ENCODE measurements at regions not wholly inside any gene's neighbourhood (a gene's known extent, or its start where the extent isn't known, plus 50 kb on each side); places are given as distances from the start of the nearest gene placed in this dataset.

DNA sequence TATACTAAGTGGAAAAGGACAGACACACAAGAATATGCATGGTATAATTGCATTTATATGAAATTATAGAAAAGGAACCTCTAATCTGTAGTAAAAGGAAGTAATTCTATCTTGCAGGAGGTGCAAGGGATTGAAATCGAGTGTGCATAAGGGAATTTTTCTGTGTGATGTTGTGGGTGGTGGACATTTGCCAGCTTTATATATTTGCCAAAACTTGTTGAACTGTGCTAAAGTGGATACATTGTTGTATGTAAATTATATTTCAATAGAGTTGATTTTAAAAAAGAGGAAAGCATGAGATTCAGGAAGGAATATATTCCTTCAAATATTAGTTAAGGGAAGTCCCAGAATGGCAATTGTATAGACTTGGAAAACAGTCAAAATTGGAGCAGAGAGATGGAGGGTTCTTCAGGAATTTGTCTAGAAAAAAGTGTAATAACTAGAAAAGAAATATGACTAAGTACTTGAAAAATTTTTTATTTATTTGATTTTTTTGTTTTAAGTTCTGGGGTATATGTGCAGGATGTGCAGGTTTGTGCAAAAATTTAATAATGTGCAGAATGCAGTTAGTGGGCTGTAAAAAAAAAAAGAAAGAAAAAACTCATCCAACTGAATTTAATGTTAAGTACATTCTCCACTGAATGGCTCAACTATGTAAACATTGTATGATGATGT, 96.1 kb downstream of the ARL4A start:
- no peak for DNase-seq (ENCODE audit: low spot score)

DNA sequence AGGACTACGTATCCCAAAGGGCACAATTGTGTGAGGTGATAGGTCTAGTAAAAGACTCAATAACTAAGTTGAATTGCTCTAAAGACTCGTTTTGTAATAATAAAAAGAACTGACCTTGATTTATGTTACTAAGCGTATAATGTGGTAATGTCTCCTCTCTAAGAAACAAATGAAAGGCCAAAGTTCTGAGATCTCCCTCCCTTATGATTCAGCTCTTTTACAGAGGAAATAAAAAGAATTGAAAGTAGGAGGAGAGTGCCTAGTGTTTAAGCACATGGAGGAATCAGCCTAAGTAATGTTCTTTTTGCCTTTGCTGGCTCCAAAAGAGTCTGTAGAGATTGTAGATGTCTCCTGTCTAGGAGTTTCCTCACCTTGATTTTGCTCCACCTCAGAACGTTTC, 98.0 kb downstream of the ARL4A start:
- DNase-seq (ENCODE audit: low spot score), result no peak

DNA sequence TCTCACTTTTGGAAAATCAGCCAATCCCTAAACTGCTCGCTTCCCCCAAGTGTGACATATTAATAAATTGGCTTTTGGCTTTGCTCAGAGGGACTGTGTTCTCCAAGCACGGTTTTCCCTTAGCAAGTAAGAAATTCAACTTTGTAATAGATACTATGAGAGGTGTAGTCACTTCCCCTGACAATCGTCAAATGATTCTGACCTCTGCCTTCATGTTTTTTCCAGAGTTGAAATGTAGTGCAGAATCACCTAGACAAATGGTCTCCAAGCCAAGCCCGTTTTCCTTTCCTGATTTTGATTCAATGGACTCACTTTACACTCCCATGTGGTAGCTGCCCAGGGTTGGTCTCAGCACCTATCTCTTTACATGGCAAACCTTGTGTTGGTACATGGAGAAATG, 99.1 kb downstream of the ARL4A start:
- no peak for DNase-seq (ENCODE audit: low spot score)

DNA sequence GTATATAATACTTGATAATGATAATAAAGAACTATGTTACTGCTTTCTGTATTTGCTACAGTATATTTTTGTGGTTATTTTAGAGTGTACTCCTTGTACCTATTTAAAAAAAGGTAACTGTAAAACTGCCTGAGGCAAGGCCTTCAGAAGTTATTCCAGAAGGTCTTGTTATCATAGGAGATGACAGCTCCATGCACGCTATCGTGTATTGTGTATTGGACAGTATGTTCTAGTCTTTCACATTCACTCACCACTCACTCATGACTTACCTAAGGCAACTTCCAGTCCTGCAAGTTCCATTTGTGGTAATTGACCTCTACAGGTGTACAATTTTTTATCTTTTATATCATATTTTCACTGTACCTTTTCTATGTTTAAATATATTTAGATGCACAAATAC, 100.7 kb downstream of the ARL4A start:
- DNase-seq (ENCODE audit: low spot score), result no peak

DNA sequence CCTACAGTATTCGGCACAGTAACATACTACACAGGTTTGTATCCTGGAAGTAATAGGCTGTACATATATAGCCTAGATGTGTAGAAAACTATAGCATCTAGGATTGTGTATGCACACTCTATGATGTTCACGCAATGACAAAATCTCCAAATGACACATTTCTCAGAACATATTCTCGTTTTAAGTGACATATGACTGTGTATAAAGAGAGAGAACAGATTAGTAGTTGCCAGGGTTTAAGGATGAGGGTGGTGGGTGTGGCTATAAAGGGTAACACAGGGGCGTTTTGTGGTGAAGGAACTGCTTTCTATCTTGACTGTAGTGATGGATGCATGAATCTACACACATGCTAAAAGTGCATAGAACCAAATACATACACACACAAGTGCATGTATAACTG, 101.2 kb downstream of the ARL4A start:
- no peak for DNase-seq (ENCODE audit: low spot score)

DNA sequence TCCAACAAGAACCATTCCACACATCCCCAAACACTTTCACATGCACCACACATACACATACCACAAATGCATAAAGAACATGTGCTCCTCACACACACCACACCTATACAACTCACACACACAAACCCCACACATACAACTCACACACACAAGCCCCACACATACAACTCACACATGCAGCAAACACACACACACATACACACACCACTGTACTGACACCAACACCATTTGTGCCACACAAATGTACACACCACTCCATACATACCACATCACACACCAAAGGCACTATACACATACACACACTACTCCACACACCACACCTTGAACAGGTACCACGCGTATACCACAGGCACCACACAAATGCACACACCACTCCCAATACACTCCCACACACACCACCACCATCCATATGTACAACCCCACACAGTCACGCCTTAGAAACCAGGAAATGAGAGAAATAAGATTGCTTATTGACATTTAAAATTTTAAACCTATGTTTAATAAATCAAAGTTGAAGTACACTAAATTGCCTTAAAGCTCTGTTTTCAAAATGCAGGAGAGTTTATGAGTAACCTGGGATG, 107.4 kb downstream of the ARL4A start:
- no peak for DNase-seq (ENCODE audit: low spot score)

DNA sequence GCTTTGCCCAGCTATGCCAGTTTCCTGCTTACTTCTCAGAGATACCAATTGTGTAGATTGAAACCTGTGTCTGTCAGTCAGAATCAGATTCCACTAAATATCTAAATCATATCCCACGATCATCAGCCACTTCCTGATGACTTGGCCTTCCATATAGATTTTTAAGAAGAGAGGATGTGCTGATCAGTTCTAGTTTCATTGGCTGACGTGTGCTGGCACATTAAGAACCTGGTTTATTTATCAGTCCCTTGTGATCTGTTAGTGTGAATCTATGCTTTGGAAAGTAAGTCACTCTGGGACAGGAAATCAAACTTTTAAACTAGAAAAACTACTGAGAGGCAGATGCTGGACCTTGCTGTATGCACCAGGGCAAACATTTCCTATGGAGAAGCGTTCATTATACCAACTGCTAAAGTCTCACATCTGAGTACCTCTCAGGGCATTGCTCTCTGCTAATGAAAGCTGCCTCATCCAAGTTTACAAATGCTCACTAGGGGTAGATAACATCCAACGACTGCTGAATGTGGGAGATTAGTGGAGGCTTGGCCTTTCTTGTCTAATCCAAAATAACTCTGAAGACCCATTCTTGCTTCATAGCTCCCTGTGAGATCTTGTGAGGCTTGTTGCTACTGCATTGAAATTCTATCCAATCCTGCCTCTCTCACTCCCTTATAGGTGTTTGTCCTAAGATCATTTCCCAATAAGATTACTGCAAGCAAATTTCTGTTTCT, 109.1 kb downstream of the ARL4A start:
- no peak for DNase-seq (ENCODE audit: low spot score)

DNA sequence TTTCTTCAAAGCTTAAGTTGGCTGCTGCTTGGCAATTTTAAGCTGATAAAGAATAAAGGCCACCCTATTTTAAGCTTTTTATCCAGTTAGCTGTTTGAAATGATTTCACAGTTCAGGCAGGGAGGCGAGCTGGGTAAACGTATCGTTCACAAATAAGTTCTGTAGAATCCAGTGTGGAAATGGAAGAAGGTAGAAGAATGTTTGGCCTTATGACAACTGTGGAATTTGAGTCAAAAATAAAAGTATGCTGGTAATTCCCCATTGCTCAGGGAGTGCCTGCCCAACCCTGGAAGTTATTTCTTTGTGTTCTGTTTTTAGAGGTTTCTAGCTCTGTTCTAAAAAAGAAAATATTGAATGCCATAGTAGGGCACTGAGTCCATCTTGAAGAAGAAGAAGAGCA, 113.1 kb downstream of the ARL4A start:
- DNase-seq (ENCODE audit: low spot score), result no peak

DNA sequence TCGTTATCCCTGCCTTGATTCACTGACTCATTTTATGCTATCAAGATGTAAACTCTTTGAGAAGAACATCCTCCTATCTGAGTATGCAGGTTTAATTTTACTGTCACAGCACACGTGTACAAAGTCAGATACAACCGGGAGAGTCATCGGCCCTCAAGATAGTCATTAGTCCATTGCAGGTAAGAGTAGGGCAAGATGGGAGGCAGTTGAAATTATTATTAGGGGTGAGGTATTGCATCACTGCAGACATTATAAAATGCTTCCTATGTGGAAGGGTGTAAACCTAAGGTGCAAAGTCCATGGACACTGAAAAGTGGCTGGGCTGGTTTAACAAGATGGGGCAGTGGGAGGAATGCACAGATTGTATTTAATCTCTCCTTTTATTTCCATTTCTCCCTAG, 113.7 kb downstream of the ARL4A start:
- no peak for DNase-seq (ENCODE audit: low spot score)

DNA sequence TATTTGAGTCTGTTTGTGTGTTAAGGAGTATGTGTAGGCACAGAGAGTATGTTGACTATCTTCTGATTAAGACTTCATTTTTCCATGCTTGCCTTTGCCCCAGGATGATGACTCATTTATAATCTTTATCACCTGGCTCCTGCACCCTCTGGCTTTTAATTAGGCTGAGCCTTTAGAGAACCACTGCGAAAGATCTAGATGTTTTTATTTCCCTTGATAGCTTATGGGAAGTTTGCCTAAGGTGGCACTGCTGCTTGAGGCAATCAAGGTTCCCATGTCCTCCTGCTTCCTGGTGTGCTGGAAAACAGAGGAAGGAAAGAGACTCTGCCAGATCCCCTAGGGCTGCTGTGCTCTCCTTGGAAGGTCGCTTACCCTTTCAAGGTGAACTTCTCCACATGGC, 114.6 kb downstream of the ARL4A start:
- no peak for DNase-seq (ENCODE audit: low spot score)

DNA sequence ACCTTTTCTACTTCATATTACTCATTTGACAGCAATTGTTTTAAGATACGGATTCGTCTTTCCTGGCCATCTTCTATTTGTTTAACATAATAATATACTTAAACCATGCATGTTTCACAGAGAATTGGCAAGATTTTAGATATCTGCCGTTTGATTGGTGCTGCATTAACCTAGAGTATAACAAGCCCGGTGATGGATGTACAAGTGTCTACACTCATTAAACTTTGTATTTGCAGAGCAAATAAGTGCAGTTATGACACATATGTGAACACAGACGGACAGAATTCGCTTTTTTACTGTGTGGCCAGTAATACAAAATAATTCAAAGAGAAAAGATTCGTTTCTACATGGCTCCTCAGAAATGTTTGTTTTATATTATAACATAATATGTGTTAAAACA, 116.1 kb downstream of the ARL4A start:
- DNase-seq (ENCODE audit: low spot score), result no peak

DNA sequence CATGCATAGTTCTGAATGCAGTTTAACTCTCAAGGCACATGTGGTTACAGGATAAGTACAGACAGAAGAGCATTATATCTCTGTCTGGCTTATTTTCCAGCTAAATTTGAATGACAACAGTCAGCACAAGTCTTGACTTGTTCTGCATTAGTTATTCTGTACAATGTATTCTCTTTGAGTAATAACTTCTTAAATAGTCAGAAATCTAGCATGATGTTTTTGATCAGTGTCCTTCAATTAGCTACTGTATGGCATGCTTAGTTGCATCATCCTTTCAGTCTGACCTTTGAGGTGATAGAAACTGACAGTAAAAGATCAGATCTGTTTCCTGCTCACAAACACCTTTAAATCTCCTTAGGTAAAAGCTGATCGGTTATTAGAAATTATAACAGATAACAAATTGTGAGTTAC, 118.1 kb downstream of the ARL4A start:
- DNase-seq (ENCODE audit: low spot score), result no peak

DNA sequence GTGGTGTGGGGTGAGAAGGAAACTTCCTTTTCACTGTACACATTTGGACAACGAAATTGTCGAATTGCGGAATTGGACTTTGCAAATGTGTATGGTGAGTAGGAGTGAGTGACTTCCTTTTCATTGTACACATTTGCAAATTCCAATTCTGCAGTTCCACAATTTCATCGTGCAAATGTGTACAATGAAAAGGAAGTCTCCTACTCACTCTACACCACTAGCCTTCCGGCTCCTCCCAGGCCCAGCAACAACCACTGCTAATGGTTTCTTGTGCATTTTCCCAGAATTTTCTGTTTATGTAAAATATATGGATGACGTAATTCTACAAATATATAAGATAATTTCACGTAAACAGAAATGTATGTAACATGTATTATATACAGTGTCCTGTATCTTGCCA, 118.5 kb downstream of the ARL4A start:
- DNase-seq (ENCODE audit: low spot score), result no peak

DNA sequence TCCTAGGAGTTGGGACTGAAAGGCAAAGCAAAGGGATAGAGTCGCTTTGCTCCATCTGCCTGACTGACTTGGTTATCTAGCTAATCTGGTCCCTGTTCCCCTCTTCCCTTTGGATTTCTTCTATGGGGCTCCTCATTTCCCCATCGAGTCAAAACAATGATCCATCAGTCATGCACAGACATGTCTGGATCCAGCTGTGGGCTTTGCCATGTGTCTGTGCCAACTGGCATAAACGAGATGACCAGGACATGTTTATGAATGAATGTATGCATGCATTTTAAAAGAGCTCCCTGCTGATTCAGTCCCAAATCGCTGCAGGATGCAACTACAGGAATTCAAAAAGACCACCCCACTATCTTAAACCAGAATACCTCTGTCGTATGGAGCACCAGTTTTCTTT, 122.0 kb downstream of the ARL4A start:
- no peak for DNase-seq (ENCODE audit: low spot score)

DNA sequence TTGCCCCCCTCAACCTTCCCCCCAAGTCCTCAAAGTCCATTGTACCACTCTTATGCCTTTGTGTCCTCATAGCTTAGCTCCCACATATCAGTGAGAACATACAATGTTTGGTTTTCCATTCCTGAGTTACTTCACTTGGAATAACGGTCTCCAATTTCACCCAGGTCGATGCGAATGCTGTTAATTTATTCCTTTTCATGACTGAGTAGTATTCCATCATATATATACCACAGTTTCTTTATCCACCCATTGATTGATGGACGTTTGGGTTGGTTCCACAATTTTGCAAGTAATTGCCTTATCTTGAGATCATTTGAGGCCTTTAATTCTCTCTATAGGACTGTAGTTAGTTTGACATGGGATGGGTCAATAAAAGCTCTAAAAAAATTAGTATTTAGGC, 124.7 kb downstream of the ARL4A start:
- DNase-seq (ENCODE audit: low spot score), result no peak

DNA sequence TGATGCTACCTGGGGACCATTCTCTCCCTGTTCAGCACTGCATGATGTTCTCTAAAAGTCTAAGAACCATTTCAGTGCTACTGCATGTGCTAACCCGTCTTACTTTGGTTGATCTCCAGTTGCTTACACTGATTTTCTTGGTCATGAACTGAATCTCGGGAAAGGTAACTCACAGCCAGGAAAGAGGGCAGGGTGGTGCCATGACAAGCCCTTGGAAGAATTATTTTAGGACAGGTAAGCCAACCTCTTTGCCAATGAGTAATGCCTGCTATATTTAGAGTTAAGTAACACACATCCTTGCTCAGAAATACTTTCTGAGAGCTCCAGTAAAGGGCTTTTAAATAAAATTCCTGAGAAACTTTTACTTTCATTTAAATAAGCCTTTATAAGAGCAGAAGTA, 126.7 kb downstream of the ARL4A start:
- DNase-seq (ENCODE audit: low spot score), result no peak

DNA sequence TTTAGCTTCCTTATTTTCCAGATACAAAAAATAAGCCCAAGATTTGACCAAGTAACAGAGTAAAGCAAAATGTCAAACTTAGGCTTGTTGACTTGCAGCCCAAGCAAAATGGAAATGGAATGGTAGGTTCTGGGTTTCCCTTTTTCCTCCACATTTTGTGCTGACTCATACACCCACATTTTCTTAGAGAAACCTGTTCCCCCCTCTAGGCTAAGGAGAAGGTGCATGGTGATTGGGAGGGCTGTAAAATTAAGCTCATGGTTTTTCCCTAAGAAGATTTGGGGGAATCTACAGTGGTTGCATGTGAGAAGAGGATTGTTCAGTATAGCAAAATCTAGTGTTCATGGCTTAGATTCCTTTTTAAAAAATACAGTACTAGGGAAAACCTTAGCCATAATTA, 127.4 kb downstream of the ARL4A start:
- no peak for DNase-seq (ENCODE audit: low spot score)

DNA sequence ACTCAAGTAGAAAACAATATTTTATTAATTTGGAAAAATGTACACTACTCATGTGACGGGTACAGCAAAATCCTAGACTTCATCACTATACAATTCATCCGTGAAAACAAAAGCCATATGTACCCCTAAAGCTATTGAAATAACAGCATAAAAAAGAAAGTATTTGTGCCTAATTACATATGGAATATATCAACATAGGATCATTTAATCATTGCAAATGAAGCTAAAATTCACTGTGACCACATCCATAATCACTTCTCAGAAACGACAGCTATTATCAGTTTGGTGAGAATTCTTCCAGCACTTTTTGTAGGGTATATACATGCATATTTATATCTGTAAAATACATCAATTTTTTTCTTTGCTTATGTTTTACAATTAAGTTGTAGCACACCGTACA, 128.0 kb downstream of the ARL4A start:
- no peak for DNase-seq (ENCODE audit: low spot score)

DNA sequence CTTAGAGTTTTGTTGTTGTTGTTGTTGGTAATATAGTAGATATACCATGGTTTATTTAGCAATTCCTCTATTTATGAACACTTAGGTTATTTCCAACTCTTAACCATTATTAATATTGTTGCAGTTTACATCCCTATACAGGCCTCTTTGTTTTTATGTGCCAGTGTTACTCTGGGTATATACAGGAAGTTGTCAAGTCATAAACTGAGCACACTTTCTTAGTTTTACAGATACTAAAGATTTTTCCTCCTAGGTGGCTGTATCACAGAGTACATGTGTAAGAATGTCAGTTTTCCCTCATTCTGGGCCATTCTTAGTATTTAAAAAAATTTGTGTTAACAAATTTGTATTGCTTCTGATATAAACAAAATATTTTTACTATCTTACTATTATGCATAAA, 128.4 kb downstream of the ARL4A start:
- DNase-seq (ENCODE audit: low spot score), result no peak

DNA sequence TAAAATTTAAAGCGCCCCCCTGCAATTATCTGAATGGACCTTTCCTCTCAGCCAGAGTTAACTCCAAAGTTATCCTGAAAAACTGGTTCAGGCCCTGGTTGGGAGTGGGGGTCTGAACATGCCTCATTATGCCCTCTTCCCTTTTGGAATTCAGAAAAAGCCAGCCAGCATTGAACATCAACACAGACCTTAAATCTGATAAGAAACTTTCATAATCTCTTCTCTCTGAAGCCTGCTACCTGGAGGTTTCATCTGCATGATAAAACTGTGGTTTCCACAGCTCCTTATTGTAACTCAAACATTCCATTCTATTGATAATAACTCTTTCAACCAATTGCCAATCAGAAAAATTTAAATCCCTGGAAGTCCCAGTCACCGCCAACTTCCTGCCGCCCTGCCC, 133.3 kb downstream of the ARL4A start:
- DNase-seq (ENCODE audit: low spot score), result no peak

DNA sequence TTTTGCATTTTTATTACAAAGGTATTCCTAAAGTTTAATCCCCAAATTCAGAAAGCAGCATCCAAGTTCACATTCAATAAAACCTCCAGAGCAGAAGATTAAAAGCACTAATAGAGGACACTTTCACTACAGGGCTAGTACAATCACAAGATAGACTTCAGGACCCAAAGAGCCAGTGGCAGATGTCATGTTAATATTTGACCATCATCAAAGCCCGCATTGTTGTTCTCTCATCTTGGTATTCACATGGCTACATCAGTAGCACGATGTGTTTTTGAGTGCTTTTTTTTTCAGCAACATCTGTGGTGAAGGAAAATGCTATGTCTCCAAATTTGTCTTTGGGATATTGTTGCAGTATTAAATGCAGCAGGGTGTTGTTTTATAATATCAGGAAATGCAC, 134.3 kb downstream of the ARL4A start:
- no peak for DNase-seq (ENCODE audit: low spot score)

DNA sequence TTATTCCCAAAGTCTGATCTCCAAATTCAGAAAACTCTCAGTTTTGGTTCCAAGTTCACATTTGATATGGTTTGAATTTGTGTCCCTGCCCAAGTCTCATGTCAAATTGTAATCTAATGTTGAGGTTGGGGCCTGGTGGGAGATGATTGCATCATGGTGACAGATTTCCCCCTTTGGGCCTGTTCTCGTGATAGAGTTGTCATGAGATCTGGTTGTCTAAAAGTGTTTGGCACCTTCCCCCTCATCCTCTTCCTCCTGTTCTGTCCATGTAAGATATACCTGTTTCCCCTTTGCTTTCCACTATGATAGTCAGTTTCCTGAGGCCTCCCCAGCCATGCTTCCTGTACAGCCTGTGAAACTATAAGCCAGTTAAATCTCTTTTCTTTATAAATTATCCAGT, 138.6 kb downstream of the ARL4A start:
- DNase-seq (ENCODE audit: low spot score), result no peak

DNA sequence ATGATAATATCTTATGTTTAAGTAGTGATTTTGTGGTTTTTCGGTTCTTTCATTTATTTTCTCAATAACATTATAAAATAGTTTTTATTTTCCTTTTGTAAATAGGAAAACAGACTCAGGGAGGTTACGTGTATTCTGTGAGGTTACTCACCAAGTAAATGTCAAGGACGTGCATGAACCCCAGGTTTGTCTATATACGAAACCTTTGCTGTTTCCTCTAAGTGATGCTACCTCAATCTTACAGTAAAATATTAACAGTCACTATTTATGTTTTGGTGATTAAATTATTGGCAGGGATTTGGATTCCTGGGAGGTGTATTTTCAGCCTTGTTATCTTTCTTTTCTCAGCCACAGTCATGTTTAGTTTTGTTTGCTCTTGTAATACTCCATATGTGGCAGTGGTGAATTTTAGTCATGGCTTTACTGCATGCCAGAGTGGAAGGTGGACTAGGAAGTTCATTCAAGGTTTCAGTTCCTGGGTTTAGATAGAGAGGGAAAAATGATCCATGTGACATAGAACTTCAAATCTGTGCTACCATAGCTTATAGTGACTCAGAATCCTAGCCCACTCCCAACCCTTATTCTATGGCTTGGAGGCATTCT, 139.9 kb downstream of the ARL4A start:
- DNase-seq (ENCODE audit: low spot score), result no peak
